ENCODE measurements at regions not wholly inside any gene's neighbourhood (a gene's known extent, or its start where the extent isn't known, plus 50 kb on each side); places are given as distances from the start of the nearest gene placed in this dataset.

GRCh38 chr13:26820871-26821270, 60.3 kb upstream of the GPR12 start:
- no peak overlapping the region for H3K4me3 ChIP-seq (ENCODE audit: low read length)
- no peak overlapping the region for H3K4me3 Mint-ChIP-seq
- no peaks in the 10 kb centered on the region for H3K27me3 Mint-ChIP-seq (ENCODE audit: insufficient read depth)
- no peaks in the 10 kb centered on the region for H3K4me1 Mint-ChIP-seq
- no peaks in the 10 kb centered on the region for H3K36me3 ChIP-seq (ENCODE audit: control insufficient read depth, insufficient read depth, low read length)
- H3K27me3 ChIP-seq (ENCODE audit: control insufficient read depth, insufficient read depth, low read length, poor library complexity, severe bottlenecking): peaks cover 6% of the 10 kb centered on the region
- H3K9me3 Mint-ChIP-seq: no peaks in the 10 kb centered on the region
- no peak for TF ChIP-seq CTCF (conservative IDR thresholded peaks at IDR 0.05)
- no peak overlapping the region for H3K27ac Mint-ChIP-seq
- no peaks in the 10 kb centered on the region for H3K9me3 ChIP-seq (ENCODE audit: control insufficient read depth, low read length)
- H3K27ac ChIP-seq (ENCODE audit: low read depth, low read length): no peak overlapping the region
- 70 to 97% methylated on average over 2 to 4 of the region's 4 CpGs for WGBS, 2 experiments (ENCODE audit: insufficient coverage in 1 of 2, insufficient read length in 1 of 2)
- no peaks in the 10 kb centered on the region for H3K36me3 Mint-ChIP-seq (ENCODE audit: low read depth)
- no peak overlapping the region for H3K9ac ChIP-seq (ENCODE audit: extremely low read depth, low read length, poor library complexity, severe bottlenecking)
- H3K4me1 ChIP-seq (ENCODE audit: control insufficient read depth, insufficient read depth, low read length): no peaks in the 10 kb centered on the region
- DNase-seq: no peak

- no peaks in the 10 kb centered on the region for H3K4me1 Mint-ChIP-seq
- no peaks in the 10 kb centered on the region for H3K36me3 Mint-ChIP-seq (ENCODE audit: low read depth)
- no peak overlapping the region for H3K4me3 Mint-ChIP-seq
- no peaks in the 10 kb centered on the region for H3K9me3 Mint-ChIP-seq
- Histone ChIP-seq H3K9ac (ENCODE audit: extremely low read depth, low read length, poor library complexity, severe bottlenecking) (no peak overlapping the region), H3K9me3 (ENCODE audit: control insufficient read depth, low read length) (no peaks in the 10 kb centered on the region), H3K4me1 (ENCODE audit: control insufficient read depth, insufficient read depth, low read length) (no peaks in the 10 kb centered on the region), H3K27ac (ENCODE audit: low read depth, low read length) (no peak overlapping the region), H3K4me3 (ENCODE audit: low read length) (no peak overlapping the region), H3K27me3 (ENCODE audit: control insufficient read depth, insufficient read depth, low read length, poor library complexity, severe bottlenecking) (peaks cover 6% of the 10 kb centered on the region), H3K36me3 (ENCODE audit: control insufficient read depth, insufficient read depth, low read length) (no peaks in the 10 kb centered on the region)
- DNase-seq: no peak
- WGBS, 2 experiments (ENCODE audit: insufficient coverage in 1 of 2, insufficient read length in 1 of 2): 78 to 94% methylated on average over 2 to 3 of the region's 3 CpGs
- no peaks in the 10 kb centered on the region for H3K27me3 Mint-ChIP-seq (ENCODE audit: insufficient read depth)
- H3K27ac Mint-ChIP-seq: no peak overlapping the region
- TF ChIP-seq CTCF (conservative IDR thresholded peaks at IDR 0.05): no peak
These were observed 58.5 kb upstream of the GPR12 start for GRCh38 chr13:26819046-26819445.

GRCh38 chr13:26816881-26817280, 56.3 kb upstream of the GPR12 start:
- Histone ChIP-seq H3K4me1 (ENCODE audit: control insufficient read depth, insufficient read depth, low read length) (no peaks in the 10 kb centered on the region), H3K27me3 (ENCODE audit: control insufficient read depth, insufficient read depth, low read length, poor library complexity, severe bottlenecking) (peaks cover 6% of the 10 kb centered on the region), H3K27ac (ENCODE audit: low read depth, low read length) (no peak overlapping the region), H3K9ac (ENCODE audit: extremely low read depth, low read length, poor library complexity, severe bottlenecking) (no peak overlapping the region), H3K4me3 (ENCODE audit: low read length) (no peak overlapping the region), H3K36me3 (ENCODE audit: control insufficient read depth, insufficient read depth, low read length) (no peaks in the 10 kb centered on the region), H3K9me3 (ENCODE audit: control insufficient read depth, low read length) (no peaks in the 10 kb centered on the region)
- no peaks in the 10 kb centered on the region for H3K9me3 Mint-ChIP-seq
- H3K27ac Mint-ChIP-seq: no peak overlapping the region
- no peak for DNase-seq
- H3K4me1 Mint-ChIP-seq: no peaks in the 10 kb centered on the region
- no peaks in the 10 kb centered on the region for H3K36me3 Mint-ChIP-seq (ENCODE audit: low read depth)
- H3K4me3 Mint-ChIP-seq: no peak overlapping the region
- TF ChIP-seq CTCF (conservative IDR thresholded peaks at IDR 0.05): no peak
- peaks cover 3% of the 10 kb centered on the region for H3K27me3 Mint-ChIP-seq (ENCODE audit: insufficient read depth)
- WGBS, 2 experiments (ENCODE audit: insufficient coverage in 1 of 2, insufficient read length in 1 of 2): 90% methylated on average over 8 of the region's 8 CpGs; no CpG with 5 or more reads in 1 of the 2 experiments
